HepG2 (cell line): ENCODE measurements at regions not wholly inside any gene's neighbourhood (a gene's known extent, or its start where the extent isn't known, plus 50 kb on each side); places are given as distances from the start of the nearest gene placed in this dataset.

Source experiments
- ATF1 ChIP-seq: IDR thresholded peaks from 2 replicates; pipeline ENCODE4 v1.6.1; 2016; ENCODE audit warnings: mild to moderate bottlenecking, control low read depth
- CHD2 ChIP-seq: IDR thresholded peaks from 2 replicates; pipeline ENCODE4 v1.6.1; 2011; ENCODE audit warnings: low read depth, low read length, improper control_type of control experiment
- FOXA1 ChIP-seq, 2 experiments: fragments of 450-650 bp in 1 of 2; sonication (generic) in 1 of 2; formaldehyde crosslinking in 1 of 2; IDR thresholded peaks; 2 replicates each; pipeline versions ENCODE4 v1.4.0 to v1.6.1; 2016 to 2020; ENCODE audit warnings: missing genetic modification reagents in 1 of 2
- RAD51 ChIP-seq: fragments of 450-650 bp; IDR thresholded peaks from 2 replicates; pipeline ENCODE4 v1.6.1; 2016; ENCODE audit warnings: borderline replicate concordance
- SMAD1 ChIP-seq: sonication (generic); formaldehyde crosslinking; IDR thresholded peaks from 2 replicates; pipeline ENCODE4 v1.4.0; 2020; ENCODE audit warnings: missing genetic modification reagents, low read depth, mild to moderate bottlenecking, borderline replicate concordance
- ZNF557 ChIP-seq: sonication (generic); formaldehyde crosslinking; IDR thresholded peaks from 2 replicates; pipeline ENCODE4 v1.4.0; 2020; ENCODE audit warnings: missing genetic modification reagents
- TF ChIP-seq, protein P1 (sequence below): sonication (generic); formaldehyde crosslinking; IDR thresholded peaks from 2 replicates; pipeline ENCODE4 v1.4.0; 2020; ENCODE audit warnings: missing genetic modification reagents
- TF ChIP-seq, protein P2 (sequence below): IDR thresholded peaks from 2 replicates; pipeline ENCODE4 v1.6.1; 2012; ENCODE audit warnings: low read length, improper control_type of control experiment

DNA sequence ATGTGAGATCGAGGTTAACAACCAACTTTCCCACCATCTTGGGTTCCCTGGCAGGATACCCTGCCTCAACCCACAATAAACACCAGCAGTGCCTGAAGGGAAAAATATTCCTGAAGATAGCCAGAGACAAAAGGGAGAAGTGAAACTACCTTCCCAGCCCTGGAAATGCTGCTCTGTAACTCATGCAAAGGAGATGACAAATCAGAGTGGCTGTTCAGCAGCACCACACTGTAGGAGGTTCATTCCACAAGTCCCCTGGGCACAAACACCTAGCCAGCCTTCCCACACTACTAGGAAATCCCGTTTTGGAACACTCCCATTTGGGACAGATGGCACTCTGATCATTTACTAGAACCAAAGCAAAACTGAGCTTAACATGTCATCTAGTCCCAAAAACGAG, 190.7 kb upstream of the RBBP8 start:
- TF ChIP-seq, protein P1, sequence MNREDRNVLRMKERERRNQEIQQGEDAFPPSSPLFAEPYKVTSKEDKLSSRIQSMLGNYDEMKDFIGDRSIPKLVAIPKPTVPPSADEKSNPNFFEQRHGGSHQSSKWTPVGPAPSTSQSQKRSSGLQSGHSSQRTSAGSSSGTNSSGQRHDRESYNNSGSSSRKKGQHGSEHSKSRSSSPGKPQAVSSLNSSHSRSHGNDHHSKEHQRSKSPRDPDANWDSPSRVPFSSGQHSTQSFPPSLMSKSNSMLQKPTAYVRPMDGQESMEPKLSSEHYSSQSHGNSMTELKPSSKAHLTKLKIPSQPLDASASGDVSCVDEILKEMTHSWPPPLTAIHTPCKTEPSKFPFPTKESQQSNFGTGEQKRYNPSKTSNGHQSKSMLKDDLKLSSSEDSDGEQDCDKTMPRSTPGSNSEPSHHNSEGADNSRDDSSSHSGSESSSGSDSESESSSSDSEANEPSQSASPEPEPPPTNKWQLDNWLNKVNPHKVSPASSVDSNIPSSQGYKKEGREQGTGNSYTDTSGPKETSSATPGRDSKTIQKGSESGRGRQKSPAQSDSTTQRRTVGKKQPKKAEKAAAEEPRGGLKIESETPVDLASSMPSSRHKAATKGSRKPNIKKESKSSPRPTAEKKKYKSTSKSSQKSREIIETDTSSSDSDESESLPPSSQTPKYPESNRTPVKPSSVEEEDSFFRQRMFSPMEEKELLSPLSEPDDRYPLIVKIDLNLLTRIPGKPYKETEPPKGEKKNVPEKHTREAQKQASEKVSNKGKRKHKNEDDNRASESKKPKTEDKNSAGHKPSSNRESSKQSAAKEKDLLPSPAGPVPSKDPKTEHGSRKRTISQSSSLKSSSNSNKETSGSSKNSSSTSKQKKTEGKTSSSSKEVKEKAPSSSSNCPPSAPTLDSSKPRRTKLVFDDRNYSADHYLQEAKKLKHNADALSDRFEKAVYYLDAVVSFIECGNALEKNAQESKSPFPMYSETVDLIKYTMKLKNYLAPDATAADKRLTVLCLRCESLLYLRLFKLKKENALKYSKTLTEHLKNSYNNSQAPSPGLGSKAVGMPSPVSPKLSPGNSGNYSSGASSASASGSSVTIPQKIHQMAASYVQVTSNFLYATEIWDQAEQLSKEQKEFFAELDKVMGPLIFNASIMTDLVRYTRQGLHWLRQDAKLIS (CRISPR knock-in tag) = no peak
- TF ChIP-seq SMAD1 (CRISPR knock-in tag) (no peak), ATF1 (CRISPR knock-in tag) (no peak), CHD2 (no peak), RAD51 (no peak), FOXA1 (IDR thresholded peaks at IDR 0.05) (no peak), FOXA1 (CRISPR knock-in tag; IDR thresholded peaks at IDR 0.05) (no peak), ZNF557 (no peak)
- TF ChIP-seq, protein P2, sequence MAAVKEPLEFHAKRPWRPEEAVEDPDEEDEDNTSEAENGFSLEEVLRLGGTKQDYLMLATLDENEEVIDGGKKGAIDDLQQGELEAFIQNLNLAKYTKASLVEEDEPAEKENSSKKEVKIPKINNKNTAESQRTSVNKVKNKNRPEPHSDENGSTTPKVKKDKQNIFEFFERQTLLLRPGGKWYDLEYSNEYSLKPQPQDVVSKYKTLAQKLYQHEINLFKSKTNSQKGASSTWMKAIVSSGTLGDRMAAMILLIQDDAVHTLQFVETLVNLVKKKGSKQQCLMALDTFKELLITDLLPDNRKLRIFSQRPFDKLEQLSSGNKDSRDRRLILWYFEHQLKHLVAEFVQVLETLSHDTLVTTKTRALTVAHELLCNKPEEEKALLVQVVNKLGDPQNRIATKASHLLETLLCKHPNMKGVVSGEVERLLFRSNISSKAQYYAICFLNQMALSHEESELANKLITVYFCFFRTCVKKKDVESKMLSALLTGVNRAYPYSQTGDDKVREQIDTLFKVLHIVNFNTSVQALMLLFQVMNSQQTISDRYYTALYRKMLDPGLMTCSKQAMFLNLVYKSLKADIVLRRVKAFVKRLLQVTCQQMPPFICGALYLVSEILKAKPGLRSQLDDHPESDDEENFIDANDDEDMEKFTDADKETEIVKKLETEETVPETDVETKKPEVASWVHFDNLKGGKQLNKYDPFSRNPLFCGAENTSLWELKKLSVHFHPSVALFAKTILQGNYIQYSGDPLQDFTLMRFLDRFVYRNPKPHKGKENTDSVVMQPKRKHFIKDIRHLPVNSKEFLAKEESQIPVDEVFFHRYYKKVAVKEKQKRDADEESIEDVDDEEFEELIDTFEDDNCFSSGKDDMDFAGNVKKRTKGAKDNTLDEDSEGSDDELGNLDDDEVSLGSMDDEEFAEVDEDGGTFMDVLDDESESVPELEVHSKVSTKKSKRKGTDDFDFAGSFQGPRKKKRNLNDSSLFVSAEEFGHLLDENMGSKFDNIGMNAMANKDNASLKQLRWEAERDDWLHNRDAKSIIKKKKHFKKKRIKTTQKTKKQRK = no peak
